ENCODE measurements at regions not wholly inside any gene's neighbourhood (a gene's known extent, or its start where the extent isn't known, plus 50 kb on each side); places are given as distances from the start of the nearest gene placed in this dataset.
"Not testable (repeated sequence)": the region's sequence is repeated elsewhere in the genome, so short reads cannot be mapped to it uniquely, and the experiment has no call there.

GRCh38 chrX:65971151-65971550, 68.7 kb downstream of the VSIG4 start:
- Mint-ChIP-seq H3K36me3 (ENCODE audit: low read depth, unreplicated experiment) (no peaks in the 10 kb centered on the region), H3K27ac (ENCODE audit: unreplicated experiment) (no peak overlapping the region), H3K4me3 (ENCODE audit: unreplicated experiment) (no peak overlapping the region), H3K27me3 (ENCODE audit: low read depth, unreplicated experiment) (no peaks in the 10 kb centered on the region), H3K9me3 (ENCODE audit: unreplicated experiment) (no peaks in the 10 kb centered on the region), H3K4me1 (ENCODE audit: low read depth, unreplicated experiment) (no peaks in the 10 kb centered on the region)
- Histone ChIP-seq H2AFZ (ENCODE audit: low read depth, low read length) (no peak overlapping the region), H4K20me1 (ENCODE audit: insufficient read depth, low read length) (no peaks in the 10 kb centered on the region), H3K36me3 (ENCODE audit: insufficient read depth, low read length) (no peaks in the 10 kb centered on the region), H3K4me3 (ENCODE audit: insufficient read depth, low read depth, low read length) (no peak overlapping the region), H3K79me2 (ENCODE audit: insufficient read depth, low read length) (no peaks in the 10 kb centered on the region), H3K9ac (ENCODE audit: low read length) (no peak overlapping the region), H3K9me3 (ENCODE audit: insufficient read depth, low read depth, low read length) (no peaks in the 10 kb centered on the region), H3K27ac (ENCODE audit: low read depth, low read length) (no peak overlapping the region), H3K4me2 (ENCODE audit: low read length) (no peak overlapping the region), H3K4me1 (ENCODE audit: insufficient read depth, low read length) (no peaks in the 10 kb centered on the region), H3K27me3 (ENCODE audit: insufficient read depth, low read length) (no peaks in the 10 kb centered on the region)
- FAIRE-seq (no peak), DNase-seq (ENCODE audit: low read depth) (no peak)
- no peak for TF ChIP-seq CTCF (IDR thresholded peaks at IDR 0.05; ENCODE audit: insufficient read depth, low read depth, low read length)
- no peak for TF ChIP-seq EZH2 (IDR thresholded peaks at IDR 0.05; ENCODE audit: insufficient read depth, low read length)

GRCh38 chrX:65967159-65967558, 72.7 kb downstream of the VSIG4 start:
- FAIRE-seq; H3K36me3 Mint-ChIP-seq (ENCODE audit: low read depth, unreplicated experiment); H3K4me3 ChIP-seq (ENCODE audit: insufficient read depth, low read depth, low read length); H2AFZ ChIP-seq (ENCODE audit: low read depth, low read length); H3K79me2 ChIP-seq (ENCODE audit: insufficient read depth, low read length); H3K4me1 Mint-ChIP-seq (ENCODE audit: low read depth, unreplicated experiment); H3K27me3 ChIP-seq (ENCODE audit: insufficient read depth, low read length); H3K9me3 Mint-ChIP-seq (ENCODE audit: unreplicated experiment); H3K27ac Mint-ChIP-seq (ENCODE audit: unreplicated experiment); H4K20me1 ChIP-seq (ENCODE audit: insufficient read depth, low read length); H3K27me3 Mint-ChIP-seq (ENCODE audit: low read depth, unreplicated experiment); H3K9ac ChIP-seq (ENCODE audit: low read length); H3K36me3 ChIP-seq (ENCODE audit: insufficient read depth, low read length); H3K9me3 ChIP-seq (ENCODE audit: insufficient read depth, low read depth, low read length); H3K4me2 ChIP-seq (ENCODE audit: low read length); H3K27ac ChIP-seq (ENCODE audit: low read depth, low read length); H3K4me3 Mint-ChIP-seq (ENCODE audit: unreplicated experiment); DNase-seq (ENCODE audit: low read depth); H3K4me1 ChIP-seq (ENCODE audit: insufficient read depth, low read length): not testable (repeated sequence)

- H2AFZ ChIP-seq (ENCODE audit: low read depth, low read length) = no peak overlapping the region
- no peak overlapping the region for H3K4me3 Mint-ChIP-seq (ENCODE audit: unreplicated experiment)
- H3K27me3 ChIP-seq (ENCODE audit: insufficient read depth, low read length) = no peaks in the 10 kb centered on the region
- TF ChIP-seq CTCF (IDR thresholded peaks at IDR 0.05; ENCODE audit: insufficient read depth, low read depth, low read length) (no peak), EZH2 (IDR thresholded peaks at IDR 0.05; ENCODE audit: insufficient read depth, low read length) (no peak)
- H3K9me3 ChIP-seq (ENCODE audit: insufficient read depth, low read depth, low read length) = no peaks in the 10 kb centered on the region
- H3K36me3 Mint-ChIP-seq (ENCODE audit: low read depth, unreplicated experiment) = no peaks in the 10 kb centered on the region
- H3K4me2 ChIP-seq (ENCODE audit: low read length) = no peak overlapping the region
- H3K4me1 ChIP-seq (ENCODE audit: insufficient read depth, low read length) = no peaks in the 10 kb centered on the region
- no peaks in the 10 kb centered on the region for H3K4me1 Mint-ChIP-seq (ENCODE audit: low read depth, unreplicated experiment)
- no peak overlapping the region for H3K4me3 ChIP-seq (ENCODE audit: insufficient read depth, low read depth, low read length)
- H3K27ac Mint-ChIP-seq (ENCODE audit: unreplicated experiment) = no peak overlapping the region
- H3K9ac ChIP-seq (ENCODE audit: low read length) = no peak overlapping the region
- no peaks in the 10 kb centered on the region for H4K20me1 ChIP-seq (ENCODE audit: insufficient read depth, low read length)
- no peaks in the 10 kb centered on the region for H3K36me3 ChIP-seq (ENCODE audit: insufficient read depth, low read length)
- H3K9me3 Mint-ChIP-seq (ENCODE audit: unreplicated experiment) = peaks cover 1% of the 10 kb centered on the region
- H3K27ac ChIP-seq (ENCODE audit: low read depth, low read length) = no peak overlapping the region
- no peak for DNase-seq (ENCODE audit: low read depth)
- H3K79me2 ChIP-seq (ENCODE audit: insufficient read depth, low read length) = no peaks in the 10 kb centered on the region
- no peaks in the 10 kb centered on the region for H3K27me3 Mint-ChIP-seq (ENCODE audit: low read depth, unreplicated experiment)
- peak; percentile 91 for FAIRE-seq
These were observed 78.2 kb downstream of the VSIG4 start for GRCh38 chrX:65961714-65962113.
